Calu3 (cell line): ENCODE measurements at regions not wholly inside any gene's neighbourhood (a gene's known extent, or its start where the extent isn't known, plus 50 kb on each side); places are given as distances from the start of the nearest gene placed in this dataset.

Experiments
- BruUV-seq: library from RNA; stranded (reverse); fragments of 400-500 nt; replicated peaks from 2 replicates; lab custom pipeline; 2021; lab: Mats Ljungman, UMichigan
- CTCF ChIA-PET: fragments of 300-600 bp; sonication (Branson Sonifier 250); formaldehyde crosslinking; loops from one replicate; lab custom pipeline; 2022; ENCODE audit warnings: antibody characterized with exemption; lab: Charles Lee
- DNase-seq: peaks from one replicate; pipeline ENCODE4 v3.0.0; 2022
- H3K27ac Mint-ChIP-seq: one replicate; pipeline ENCODE4 v1.8.0; 2022; ENCODE audit warnings: mixed read lengths; ENCODE audit not compliant: unreplicated experiment
- H3K27me3 Mint-ChIP-seq: one replicate; pipeline ENCODE4 v1.8.0; 2022; ENCODE audit warnings: mixed read lengths; ENCODE audit not compliant: unreplicated experiment
- H3K36me3 Mint-ChIP-seq: one replicate; pipeline ENCODE4 v1.8.0; 2022; ENCODE audit warnings: mild to moderate bottlenecking, moderate library complexity, mixed read lengths; ENCODE audit not compliant: insufficient read depth, unreplicated experiment
- H3K4me1 Mint-ChIP-seq: one replicate; pipeline ENCODE4 v1.8.0; 2022; ENCODE audit warnings: mild to moderate bottlenecking, low read depth, mixed read lengths; ENCODE audit not compliant: unreplicated experiment
- H3K4me3 Mint-ChIP-seq: one replicate; pipeline ENCODE4 v1.8.0; 2022; ENCODE audit warnings: mild to moderate bottlenecking, low read depth, moderate library complexity, mixed read lengths; ENCODE audit not compliant: unreplicated experiment
- H3K9me3 Mint-ChIP-seq: one replicate; pipeline ENCODE4 v1.8.0; 2022; ENCODE audit warnings: low read depth, mixed read lengths; ENCODE audit not compliant: unreplicated experiment
- intact Hi-C: fragments of 100-400 bp; cut with micrococcal nuclease; formaldehyde crosslinking; loops from one replicate; pipeline ENCODE4 v1.10.0; 2022; ENCODE audit not compliant: unreplicated experiment
- TF ChIP-seq, protein P1 (sequence below): fragments of 200-600 bp; IDR thresholded peaks from one replicate; pipeline ENCODE4 v1.8.0; 2022; ENCODE audit warnings: antibody characterized with exemption; ENCODE audit not compliant: unreplicated experiment

DNA sequence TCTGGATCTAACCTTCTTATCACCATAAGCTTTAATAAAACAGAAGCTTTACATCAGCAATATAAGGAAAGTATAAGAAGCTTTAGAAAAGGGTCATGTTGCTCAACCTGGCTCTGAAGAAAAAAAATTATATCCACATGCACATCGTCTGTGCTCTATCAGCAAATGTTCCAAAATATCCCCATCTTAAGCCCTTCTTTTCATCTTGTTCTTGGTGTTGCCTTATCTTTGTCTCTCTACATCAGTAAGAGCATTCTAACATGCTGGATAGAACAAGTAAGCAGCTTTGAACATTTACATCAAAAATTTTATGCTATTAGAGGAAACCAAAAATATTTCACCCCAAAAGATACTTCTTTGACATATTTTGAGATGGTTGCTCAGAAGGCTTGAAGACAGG is 157.8 kb upstream of the SNX7 start:
- H3K4me3 Mint-ChIP-seq = no peak overlapping the region
- H3K9me3 Mint-ChIP-seq = peaks cover 8% of the 10 kb centered on the region
- no peak overlapping the region for H3K27ac Mint-ChIP-seq
- H3K27me3 Mint-ChIP-seq = no peaks in the 10 kb centered on the region
- no peak for DNase-seq
- no peaks in the 10 kb centered on the region for H3K36me3 Mint-ChIP-seq
- CTCF ChIA-PET = no interaction called here
- no TSS peak for BruUV-seq
- TF ChIP-seq, protein P1, sequence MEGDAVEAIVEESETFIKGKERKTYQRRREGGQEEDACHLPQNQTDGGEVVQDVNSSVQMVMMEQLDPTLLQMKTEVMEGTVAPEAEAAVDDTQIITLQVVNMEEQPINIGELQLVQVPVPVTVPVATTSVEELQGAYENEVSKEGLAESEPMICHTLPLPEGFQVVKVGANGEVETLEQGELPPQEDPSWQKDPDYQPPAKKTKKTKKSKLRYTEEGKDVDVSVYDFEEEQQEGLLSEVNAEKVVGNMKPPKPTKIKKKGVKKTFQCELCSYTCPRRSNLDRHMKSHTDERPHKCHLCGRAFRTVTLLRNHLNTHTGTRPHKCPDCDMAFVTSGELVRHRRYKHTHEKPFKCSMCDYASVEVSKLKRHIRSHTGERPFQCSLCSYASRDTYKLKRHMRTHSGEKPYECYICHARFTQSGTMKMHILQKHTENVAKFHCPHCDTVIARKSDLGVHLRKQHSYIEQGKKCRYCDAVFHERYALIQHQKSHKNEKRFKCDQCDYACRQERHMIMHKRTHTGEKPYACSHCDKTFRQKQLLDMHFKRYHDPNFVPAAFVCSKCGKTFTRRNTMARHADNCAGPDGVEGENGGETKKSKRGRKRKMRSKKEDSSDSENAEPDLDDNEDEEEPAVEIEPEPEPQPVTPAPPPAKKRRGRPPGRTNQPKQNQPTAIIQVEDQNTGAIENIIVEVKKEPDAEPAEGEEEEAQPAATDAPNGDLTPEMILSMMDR = no peak
- no peaks in the 10 kb centered on the region for H3K4me1 Mint-ChIP-seq
- intact Hi-C loops = no loop called here

DNA sequence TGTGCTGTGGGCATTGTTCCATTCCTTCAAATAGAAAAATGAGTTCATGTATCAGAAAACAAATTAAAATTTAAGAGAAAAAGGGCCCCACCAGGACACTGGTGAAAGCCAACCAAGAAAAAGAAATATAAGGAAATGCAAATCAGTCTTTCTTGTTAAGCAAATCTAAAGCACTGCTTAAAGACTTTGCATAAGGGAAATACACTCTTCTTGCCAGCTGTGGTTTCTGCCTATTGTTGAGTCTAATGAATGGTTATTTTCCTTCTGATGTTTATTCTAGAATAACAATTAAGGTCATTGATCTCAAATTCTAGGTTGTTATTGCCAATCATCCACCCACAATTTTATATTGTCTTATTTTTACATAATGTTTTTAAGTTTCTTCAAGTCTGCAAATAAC is 158.6 kb upstream of the SNX7 start:
- no peaks in the 10 kb centered on the region for H3K4me1 Mint-ChIP-seq
- no peak overlapping the region for H3K4me3 Mint-ChIP-seq
- TF ChIP-seq, protein P1 = no peak
- intact Hi-C loops = no loop called here
- no peaks in the 10 kb centered on the region for H3K36me3 Mint-ChIP-seq
- no peaks in the 10 kb centered on the region for H3K27me3 Mint-ChIP-seq
- no peak for DNase-seq
- H3K27ac Mint-ChIP-seq = no peak overlapping the region
- CTCF ChIA-PET = no interaction called here
- no TSS peak for BruUV-seq
- peaks cover 8% of the 10 kb centered on the region for H3K9me3 Mint-ChIP-seq

DNA sequence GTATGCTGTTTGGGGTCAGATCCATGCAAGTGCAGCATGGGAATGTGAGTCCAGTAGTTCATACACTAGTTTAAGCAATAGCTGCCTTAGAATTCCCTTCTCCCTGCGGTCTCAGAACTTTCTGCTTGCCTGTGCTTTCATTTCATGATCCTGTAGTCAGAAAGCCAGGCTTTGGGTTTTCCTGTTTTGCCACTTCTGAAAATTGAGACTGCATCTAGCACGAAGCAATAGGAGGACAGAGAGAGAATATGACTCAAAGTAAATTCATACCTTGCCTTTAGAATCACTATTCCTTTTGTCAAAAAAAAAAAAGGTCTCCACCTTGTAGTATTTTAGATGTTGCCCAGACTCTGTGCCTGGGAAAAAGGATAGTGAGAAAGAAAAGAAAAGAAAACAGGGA is 161.2 kb upstream of the SNX7 start:
- no peak overlapping the region for H3K27ac Mint-ChIP-seq
- DNase-seq = no peak
- CTCF ChIA-PET = no interaction called here
- TF ChIP-seq, protein P1 = no peak
- H3K4me1 Mint-ChIP-seq = no peaks in the 10 kb centered on the region
- H3K4me3 Mint-ChIP-seq = no peak overlapping the region
- peaks cover 3% of the 10 kb centered on the region for H3K9me3 Mint-ChIP-seq
- intact Hi-C loops = no loop called here
- H3K27me3 Mint-ChIP-seq = no peaks in the 10 kb centered on the region
- H3K36me3 Mint-ChIP-seq = no peaks in the 10 kb centered on the region
- BruUV-seq = no TSS peak

DNA sequence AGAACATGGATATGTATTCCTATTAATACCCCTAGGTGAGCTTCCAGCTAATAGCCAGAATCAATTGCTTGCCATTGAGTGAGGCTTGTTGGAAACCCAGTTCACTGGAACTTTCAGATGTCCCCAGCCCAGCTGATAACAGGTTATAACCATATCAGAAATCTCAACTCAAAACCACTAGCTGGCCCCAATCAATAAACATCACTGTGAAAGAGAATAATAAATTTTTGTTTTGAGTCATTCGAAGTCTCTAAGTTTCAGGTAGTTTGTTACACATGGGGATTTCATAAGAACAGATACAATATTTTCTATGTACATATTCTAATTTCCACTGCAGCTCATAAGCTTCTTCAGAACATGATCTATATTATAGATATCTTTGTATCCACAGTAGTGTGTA is 162.9 kb upstream of the SNX7 start:
- no peaks in the 10 kb centered on the region for H3K4me1 Mint-ChIP-seq
- DNase-seq = no peak
- BruUV-seq = no TSS peak
- H3K9me3 Mint-ChIP-seq = peaks cover 3% of the 10 kb centered on the region
- CTCF ChIA-PET = no interaction called here
- no peaks in the 10 kb centered on the region for H3K27me3 Mint-ChIP-seq
- TF ChIP-seq, protein P1 = no peak
- no peak overlapping the region for H3K27ac Mint-ChIP-seq
- H3K36me3 Mint-ChIP-seq = no peaks in the 10 kb centered on the region
- intact Hi-C loops = no loop called here
- H3K4me3 Mint-ChIP-seq = no peak overlapping the region
